ENCODE measurements at regions not wholly inside any gene's neighbourhood (a gene's known extent, or its start where the extent isn't known, plus 50 kb on each side); places are given as distances from the start of the nearest gene placed in this dataset.
A peak's percentile ranks its signal among the peaks of the same experiment; 100 is the strongest.

DNA sequence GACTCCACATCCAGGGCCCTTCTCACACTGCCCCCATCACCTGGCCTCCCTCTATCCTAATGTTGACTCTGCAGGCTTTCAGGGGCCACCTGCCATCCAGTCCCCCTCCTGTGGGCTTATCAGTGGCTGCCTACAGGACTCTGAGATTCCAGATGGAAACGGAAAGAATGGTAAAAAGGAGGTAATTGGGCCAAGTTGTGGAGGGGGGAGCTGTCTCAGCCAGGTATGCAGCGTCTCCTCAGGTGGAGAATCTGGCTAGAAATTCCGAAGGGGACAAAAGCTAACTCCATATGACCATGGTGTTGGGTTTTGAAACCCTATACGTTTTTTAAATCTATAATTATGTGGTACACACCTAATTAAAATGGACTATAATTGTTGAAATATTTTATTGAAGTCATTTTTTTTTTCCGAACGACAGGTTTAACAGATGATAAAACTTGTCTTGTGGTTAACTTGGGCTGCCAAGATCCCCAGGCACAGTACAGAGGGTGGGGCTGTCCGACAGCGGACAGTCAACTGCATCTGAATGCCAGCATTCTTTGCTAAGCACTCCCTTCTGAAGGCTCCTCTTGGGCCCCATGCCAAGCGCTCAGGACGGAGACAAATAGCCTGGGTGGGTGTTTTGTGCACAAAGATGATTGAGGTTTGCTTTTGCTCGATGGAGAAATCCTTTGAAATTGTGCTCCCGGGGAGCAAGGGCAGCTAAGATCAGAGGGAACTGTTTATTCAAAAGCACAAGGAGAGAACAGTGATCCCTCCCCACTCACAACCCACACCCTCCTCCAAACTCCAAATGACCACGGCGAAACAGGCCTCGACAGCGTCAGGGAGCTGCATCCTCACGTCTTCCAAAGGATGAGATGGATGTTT is 365.6 kb downstream of the BCL11B start (continued):
- no peak for TF ChIP-seq ZFP37 (tag by site-specific recombination; IDR thresholded peaks at IDR 0.05)
- TF ChIP-seq, protein P1, sequence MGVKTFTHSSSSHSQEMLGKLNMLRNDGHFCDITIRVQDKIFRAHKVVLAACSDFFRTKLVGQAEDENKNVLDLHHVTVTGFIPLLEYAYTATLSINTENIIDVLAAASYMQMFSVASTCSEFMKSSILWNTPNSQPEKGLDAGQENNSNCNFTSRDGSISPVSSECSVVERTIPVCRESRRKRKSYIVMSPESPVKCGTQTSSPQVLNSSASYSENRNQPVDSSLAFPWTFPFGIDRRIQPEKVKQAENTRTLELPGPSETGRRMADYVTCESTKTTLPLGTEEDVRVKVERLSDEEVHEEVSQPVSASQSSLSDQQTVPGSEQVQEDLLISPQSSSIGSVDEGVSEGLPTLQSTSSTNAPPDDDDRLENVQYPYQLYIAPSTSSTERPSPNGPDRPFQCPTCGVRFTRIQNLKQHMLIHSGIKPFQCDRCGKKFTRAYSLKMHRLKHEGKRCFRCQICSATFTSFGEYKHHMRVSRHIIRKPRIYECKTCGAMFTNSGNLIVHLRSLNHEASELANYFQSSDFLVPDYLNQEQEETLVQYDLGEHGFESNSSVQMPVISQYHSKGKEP (tag by site-specific recombination; IDR thresholded peaks at IDR 0.05) = 0 out of 2 replicates have a peak, but pooled peaks have one; percentile 23
- TF ChIP-seq ZNF555 (tag by site-specific recombination; conservative IDR thresholded peaks at IDR 0.05) = no peak
- TF ChIP-seq, protein P2, sequence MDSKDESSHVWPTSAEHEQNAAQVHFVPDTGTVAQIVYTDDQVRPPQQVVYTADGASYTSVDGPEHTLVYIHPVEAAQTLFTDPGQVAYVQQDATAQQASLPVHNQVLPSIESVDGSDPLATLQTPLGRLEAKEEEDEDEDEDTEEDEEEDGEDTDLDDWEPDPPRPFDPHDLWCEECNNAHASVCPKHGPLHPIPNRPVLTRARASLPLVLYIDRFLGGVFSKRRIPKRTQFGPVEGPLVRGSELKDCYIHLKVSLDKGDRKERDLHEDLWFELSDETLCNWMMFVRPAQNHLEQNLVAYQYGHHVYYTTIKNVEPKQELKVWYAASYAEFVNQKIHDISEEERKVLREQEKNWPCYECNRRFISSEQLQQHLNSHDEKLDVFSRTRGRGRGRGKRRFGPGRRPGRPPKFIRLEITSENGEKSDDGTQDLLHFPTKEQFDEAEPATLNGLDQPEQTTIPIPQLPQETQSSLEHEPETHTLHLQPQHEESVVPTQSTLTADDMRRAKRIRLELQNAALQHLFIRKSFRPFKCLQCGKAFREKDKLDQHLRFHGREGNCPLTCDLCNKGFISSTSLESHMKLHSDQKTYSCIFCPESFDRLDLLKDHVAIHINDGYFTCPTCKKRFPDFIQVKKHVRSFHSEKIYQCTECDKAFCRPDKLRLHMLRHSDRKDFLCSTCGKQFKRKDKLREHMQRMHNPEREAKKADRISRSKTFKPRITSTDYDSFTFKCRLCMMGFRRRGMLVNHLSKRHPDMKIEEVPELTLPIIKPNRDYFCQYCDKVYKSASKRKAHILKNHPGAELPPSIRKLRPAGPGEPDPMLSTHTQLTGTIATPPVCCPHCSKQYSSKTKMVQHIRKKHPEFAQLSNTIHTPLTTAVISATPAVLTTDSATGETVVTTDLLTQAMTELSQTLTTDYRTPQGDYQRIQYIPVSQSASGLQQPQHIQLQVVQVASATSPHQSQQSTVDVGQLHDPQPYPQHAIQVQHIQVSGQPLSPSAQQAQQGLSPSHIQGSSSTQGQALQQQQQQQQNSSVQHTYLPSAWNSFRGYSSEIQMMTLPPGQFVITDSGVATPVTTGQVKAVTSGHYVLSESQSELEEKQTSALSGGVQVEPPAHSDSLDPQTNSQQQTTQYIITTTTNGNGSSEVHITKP (tag by site-specific recombination; IDR thresholded peaks at IDR 0.05) = peak; percentile 73
- peak; percentile 37; the same call in 1 of the 2 replicates for TF ChIP-seq ZNF600 (tag by site-specific recombination; IDR thresholded peaks at IDR 0.05)
- peak; percentile 65 for TF ChIP-seq GLIS1 (tag by site-specific recombination; IDR thresholded peaks at IDR 0.05)
- 0 out of 2 replicates have a peak, but pooled peaks have one; percentile 11 for TF ChIP-seq FEZF1 (tag by site-specific recombination; IDR thresholded peaks at IDR 0.05)
- no peak for TF ChIP-seq ZNF521 (tag by site-specific recombination; IDR thresholded peaks at IDR 0.05)
- TF ChIP-seq TCF7L2 (IDR thresholded peaks at IDR 0.05; ENCODE audit: borderline replicate concordance, low read depth, low read length) = no peak
- TF ChIP-seq, protein P3, sequence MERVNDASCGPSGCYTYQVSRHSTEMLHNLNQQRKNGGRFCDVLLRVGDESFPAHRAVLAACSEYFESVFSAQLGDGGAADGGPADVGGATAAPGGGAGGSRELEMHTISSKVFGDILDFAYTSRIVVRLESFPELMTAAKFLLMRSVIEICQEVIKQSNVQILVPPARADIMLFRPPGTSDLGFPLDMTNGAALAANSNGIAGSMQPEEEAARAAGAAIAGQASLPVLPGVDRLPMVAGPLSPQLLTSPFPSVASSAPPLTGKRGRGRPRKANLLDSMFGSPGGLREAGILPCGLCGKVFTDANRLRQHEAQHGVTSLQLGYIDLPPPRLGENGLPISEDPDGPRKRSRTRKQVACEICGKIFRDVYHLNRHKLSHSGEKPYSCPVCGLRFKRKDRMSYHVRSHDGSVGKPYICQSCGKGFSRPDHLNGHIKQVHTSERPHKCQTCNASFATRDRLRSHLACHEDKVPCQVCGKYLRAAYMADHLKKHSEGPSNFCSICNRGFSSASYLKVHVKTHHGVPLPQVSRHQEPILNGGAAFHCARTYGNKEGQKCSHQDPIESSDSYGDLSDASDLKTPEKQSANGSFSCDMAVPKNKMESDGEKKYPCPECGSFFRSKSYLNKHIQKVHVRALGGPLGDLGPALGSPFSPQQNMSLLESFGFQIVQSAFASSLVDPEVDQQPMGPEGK (tag by site-specific recombination; IDR thresholded peaks at IDR 0.05) = peak; percentile 25; the same call in 1 of the 2 replicates
- no peak for TF ChIP-seq TRIM28 (IDR thresholded peaks at IDR 0.05; ENCODE audit: borderline replicate concordance, low read length)
- TF ChIP-seq ZBTB48 (tag by site-specific recombination; IDR thresholded peaks at IDR 0.05) = no peak
- peak; percentile 41 for TF ChIP-seq WT1 (tag by site-specific recombination; IDR thresholded peaks at IDR 0.05)
- TF ChIP-seq ZNF843 (tag by site-specific recombination; IDR thresholded peaks at IDR 0.05) = no peak
- no peak for TF ChIP-seq ZNF19 (tag by site-specific recombination; IDR thresholded peaks at IDR 0.05; ENCODE audit: low read depth)
- TF ChIP-seq, protein P4, sequence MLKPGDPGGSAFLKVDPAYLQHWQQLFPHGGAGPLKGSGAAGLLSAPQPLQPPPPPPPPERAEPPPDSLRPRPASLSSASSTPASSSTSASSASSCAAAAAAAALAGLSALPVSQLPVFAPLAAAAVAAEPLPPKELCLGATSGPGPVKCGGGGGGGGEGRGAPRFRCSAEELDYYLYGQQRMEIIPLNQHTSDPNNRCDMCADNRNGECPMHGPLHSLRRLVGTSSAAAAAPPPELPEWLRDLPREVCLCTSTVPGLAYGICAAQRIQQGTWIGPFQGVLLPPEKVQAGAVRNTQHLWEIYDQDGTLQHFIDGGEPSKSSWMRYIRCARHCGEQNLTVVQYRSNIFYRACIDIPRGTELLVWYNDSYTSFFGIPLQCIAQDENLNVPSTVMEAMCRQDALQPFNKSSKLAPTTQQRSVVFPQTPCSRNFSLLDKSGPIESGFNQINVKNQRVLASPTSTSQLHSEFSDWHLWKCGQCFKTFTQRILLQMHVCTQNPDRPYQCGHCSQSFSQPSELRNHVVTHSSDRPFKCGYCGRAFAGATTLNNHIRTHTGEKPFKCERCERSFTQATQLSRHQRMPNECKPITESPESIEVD (tag by site-specific recombination; IDR thresholded peaks at IDR 0.05) = peak; percentile 48; the same call in 1 of the 2 replicates
- no peak for TF ChIP-seq ZNF350 (tag by site-specific recombination; IDR thresholded peaks at IDR 0.05)
- TF ChIP-seq, protein P5, sequence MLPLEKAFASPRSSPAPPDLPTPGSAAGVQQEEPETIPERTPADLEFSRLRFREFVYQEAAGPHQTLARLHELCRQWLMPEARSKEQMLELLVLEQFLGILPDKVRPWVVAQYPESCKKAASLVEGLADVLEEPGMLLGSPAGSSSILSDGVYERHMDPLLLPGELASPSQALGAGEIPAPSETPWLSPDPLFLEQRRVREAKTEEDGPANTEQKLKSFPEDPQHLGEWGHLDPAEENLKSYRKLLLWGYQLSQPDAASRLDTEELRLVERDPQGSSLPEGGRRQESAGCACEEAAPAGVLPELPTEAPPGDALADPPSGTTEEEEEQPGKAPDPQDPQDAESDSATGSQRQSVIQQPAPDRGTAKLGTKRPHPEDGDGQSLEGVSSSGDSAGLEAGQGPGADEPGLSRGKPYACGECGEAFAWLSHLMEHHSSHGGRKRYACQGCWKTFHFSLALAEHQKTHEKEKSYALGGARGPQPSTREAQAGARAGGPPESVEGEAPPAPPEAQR (tag by site-specific recombination; IDR thresholded peaks at IDR 0.05) = no peak
- TF ChIP-seq RBAK (tag by site-specific recombination; IDR thresholded peaks at IDR 0.05) = no peak
- TF ChIP-seq ZNF837 (tag by site-specific recombination; IDR thresholded peaks at IDR 0.05) = no peak
- no peak for TF ChIP-seq ZNF292 (tag by site-specific recombination; IDR thresholded peaks at IDR 0.05; ENCODE audit: borderline replicate concordance, low read depth)
- no peak for TF ChIP-seq ZNF501 (tag by site-specific recombination; IDR thresholded peaks at IDR 0.05)
- no peak for TF ChIP-seq ZNF211 (tag by site-specific recombination; IDR thresholded peaks at IDR 0.05; ENCODE audit: low read depth)
- TF ChIP-seq ZBTB8A (tag by site-specific recombination; IDR thresholded peaks at IDR 0.05) = peak; percentile 71
- peak; percentile 98 for TF ChIP-seq ZFHX2 (tag by site-specific recombination; conservative IDR thresholded peaks at IDR 0.05)
- no peak for TF ChIP-seq ZNF223 (tag by site-specific recombination; IDR thresholded peaks at IDR 0.05)
- TF ChIP-seq HOXD13 (CRISPR knock-in tag; IDR thresholded peaks at IDR 0.05; ENCODE audit: borderline replicate concordance) = 0 out of 2 replicates have a peak, but pooled peaks have one; percentile 32
- TF ChIP-seq ZNF214 (tag by site-specific recombination; IDR thresholded peaks at IDR 0.05; ENCODE audit: borderline replicate concordance) = no peak
- no peak for TF ChIP-seq ZNF391 (tag by site-specific recombination; IDR thresholded peaks at IDR 0.05; ENCODE audit: borderline replicate concordance, low read depth)
- no peak for TF ChIP-seq ZNF114 (tag by site-specific recombination; IDR thresholded peaks at IDR 0.05)
